GM21723 (cell line): ENCODE measurements at regions not wholly inside any gene's neighbourhood (a gene's known extent, or its start where the extent isn't known, plus 50 kb on each side); places are given as distances from the start of the nearest gene placed in this dataset.
"Not testable (repeated sequence)": the region's sequence is repeated elsewhere in the genome, so short reads cannot be mapped to it uniquely, and the experiment has no call there.

ENCODE experiments used
- ATAC-seq: cut with Tn5 transposase; IDR thresholded peaks from one replicate; pipeline ENCODE4 v1.9.1; 2021; ENCODE audit warnings: mild to moderate bottlenecking, moderate library complexity; ENCODE audit not compliant: unreplicated experiment

DNA sequence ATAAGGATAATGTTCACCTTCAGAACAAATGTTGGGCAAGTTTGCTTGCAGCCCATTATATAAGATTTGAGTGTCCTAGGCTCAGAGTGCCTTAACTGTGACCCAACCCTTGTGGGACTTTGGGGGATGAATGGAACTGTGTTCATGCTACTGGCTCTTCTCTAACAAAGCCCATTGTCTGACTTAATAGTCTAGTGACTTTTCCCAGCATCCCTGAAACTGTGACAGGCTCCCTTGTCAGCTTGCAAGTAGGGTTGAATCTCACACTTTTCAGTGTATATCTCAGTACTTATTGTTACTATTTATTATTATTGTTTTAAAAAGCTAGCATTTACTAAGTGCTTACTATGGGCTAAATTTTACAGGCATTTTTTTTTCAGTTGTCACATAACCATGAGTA, 1488.2 kb downstream of the KHDRBS2 start:
- ATAC-seq: not testable (repeated sequence)

DNA sequence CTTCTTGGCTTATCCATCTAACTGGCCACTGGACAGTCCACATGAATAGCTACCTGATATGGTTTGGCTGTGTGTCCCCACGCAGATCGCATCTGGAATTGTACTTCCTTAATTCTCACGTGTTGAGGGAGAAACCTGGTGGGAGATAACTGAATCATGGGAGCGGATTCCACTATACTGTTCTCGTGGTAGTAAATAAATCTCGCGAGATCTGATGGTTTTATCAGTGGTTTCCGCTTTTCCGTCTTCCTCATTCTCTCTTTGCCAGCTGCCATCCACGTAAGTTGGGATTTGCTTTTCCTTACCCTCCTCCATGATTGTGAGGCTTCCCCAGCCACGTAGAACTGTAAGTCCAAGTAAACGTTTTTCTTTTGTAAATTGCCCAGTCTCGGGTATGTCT, 1496.4 kb downstream of the KHDRBS2 start:
- ATAC-seq: not testable (repeated sequence)

DNA sequence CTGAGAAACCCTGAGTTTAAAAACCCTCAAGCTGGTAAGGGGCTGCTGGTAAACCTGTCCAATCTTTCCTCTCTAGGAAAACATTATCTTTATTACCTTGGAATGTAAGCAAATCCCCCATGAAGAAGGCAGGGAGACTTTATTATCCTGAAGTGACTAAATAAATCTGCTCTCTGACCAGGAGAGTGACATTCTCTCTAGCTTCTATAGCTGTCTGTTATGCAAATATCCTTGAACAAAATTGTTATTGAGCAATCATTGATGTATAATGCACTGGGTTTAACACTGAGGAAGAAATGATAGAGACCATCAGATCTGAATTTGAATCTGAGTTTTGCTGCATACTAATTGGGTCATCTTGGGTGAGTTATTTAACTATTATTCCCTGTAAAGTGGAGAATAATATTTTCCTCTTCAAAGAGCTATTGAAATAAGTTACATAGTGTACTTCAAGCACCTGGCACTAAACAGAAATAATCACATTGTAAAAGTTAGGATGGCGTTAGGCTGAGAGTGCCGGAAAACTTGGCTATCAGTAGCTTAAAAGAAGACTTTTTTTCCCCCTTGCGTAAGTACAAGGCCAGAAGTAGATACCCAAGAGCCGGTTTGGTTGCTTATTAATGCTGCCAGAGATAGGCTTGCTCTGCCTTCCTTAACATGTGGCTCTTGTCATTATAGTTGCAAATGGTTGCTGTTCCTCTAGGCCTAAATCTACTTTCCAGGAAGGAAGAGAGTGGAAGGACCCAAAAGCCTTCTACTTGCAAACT, 1503.1 kb downstream of the KHDRBS2 start:
- not testable (repeated sequence) for ATAC-seq

DNA sequence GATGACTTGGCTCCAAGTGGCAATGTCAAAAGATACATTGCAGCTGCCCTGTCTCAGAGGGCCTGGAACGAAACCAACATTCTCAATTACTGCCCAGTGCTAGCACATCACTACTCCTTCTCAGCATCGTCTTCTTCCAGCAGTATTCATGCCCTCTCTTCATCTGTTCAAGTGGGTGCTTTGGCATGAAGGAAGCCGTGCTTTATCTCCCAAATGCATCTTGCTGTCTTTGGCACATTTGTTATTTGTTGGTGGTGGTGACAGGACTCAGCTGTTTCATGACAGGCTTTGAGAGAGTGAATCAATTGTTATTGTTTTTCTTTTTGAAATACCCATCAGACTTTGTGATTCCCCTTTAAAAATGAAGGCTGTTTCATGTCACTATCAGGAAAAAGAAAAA, 1506.4 kb downstream of the KHDRBS2 start:
- not testable (repeated sequence) for ATAC-seq

DNA sequence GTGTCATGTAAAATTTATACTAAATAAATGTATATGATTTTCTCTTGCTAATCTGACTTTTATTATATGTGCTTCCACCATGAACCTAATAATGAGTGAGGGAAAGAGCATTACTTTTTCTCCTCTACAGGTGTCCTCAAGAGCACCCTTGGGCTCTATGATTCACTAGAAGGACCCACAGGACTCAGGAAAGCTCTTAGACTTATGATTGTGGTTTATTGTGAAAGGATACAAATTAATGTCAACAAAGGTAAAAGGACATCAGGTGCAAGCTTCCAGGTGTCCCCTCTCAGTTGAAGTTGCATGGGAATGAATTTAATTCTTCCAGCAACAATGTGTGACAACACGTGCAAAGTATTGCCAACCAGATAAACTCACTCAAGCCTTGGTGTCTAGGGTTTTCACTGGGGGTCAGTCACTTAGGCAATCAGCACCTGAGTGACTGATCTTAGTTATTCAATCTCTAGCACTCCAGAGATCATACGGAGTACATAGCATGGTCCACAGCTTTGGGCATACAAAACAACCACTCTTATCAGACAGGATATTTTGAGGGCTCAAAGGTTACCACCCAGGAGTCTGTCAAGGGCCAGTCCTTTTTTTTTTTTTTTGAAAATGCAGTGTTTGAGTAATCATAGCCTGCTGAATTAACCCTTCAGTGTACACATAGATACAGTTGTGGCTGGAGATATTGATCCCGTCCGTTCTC, 1518.1 kb downstream of the KHDRBS2 start:
- not testable (repeated sequence) for ATAC-seq

DNA sequence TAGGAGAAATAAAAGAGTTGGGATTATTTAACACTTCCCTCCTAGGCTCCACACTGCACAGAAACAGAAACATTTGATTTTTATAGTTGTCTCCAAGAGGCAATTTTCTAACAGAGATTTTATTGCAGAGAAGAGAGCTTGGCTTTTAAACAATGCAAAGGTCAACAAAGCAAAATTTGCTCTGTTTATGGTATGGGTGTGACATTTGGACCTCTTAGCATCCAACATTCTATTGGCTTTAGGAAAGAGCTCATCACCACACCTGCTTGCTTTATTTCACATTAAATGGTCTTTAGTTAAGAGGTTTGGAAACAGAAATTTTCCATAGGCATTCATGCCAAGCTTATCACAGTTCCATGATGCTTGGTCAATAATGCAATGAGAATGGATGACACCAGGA, 1520.7 kb downstream of the KHDRBS2 start:
- ATAC-seq: not testable (repeated sequence)

DNA sequence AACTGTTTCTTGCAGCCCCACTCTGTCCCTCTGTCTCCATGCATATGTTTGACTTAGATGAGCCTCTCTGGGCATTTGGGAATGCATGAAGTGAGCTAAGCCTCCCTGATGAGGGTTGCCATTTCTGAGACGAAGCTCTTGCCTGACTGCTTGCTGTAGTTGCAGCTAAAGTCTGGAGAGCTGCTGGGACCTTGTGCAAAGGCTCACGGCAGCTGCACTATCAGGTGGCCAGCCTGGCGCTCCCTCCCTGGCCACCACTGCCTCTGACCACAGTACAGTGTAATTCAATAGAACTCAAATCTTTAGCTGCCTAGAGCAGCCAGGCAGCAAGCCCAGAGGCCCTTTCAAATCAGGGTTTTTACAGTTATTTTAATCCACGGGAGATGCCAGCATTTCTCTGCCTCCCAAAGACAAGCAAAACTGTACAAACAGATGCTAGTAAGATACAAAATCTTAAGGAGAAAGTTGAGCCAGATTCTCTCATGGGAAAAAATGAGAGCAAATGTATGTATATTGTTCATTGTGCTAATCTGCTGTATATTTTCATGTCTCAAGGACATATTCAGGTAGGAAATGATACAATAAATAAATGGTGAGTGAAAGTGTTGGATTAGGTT, 1522.5 kb downstream of the KHDRBS2 start:
- not testable (repeated sequence) for ATAC-seq

DNA sequence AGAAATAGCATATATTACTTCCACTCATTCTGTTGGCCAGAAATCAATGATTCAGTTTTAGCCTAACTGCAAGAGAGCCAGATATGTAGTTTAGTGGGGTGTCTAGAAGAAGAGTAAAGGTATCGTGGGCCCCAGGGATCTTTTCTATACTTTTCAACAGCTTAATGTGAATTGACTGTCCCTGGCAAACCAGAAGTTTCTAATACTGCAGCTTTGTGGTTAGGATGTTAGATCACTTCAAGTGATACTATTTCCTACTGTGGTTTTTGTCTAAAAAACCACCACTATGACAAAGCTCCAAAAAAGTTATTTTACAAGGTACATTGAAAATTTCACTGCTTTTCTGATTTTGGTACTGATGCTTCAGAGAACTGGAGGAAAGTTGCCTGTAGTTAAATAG, 1525.1 kb downstream of the KHDRBS2 start:
- not testable (repeated sequence) for ATAC-seq

DNA sequence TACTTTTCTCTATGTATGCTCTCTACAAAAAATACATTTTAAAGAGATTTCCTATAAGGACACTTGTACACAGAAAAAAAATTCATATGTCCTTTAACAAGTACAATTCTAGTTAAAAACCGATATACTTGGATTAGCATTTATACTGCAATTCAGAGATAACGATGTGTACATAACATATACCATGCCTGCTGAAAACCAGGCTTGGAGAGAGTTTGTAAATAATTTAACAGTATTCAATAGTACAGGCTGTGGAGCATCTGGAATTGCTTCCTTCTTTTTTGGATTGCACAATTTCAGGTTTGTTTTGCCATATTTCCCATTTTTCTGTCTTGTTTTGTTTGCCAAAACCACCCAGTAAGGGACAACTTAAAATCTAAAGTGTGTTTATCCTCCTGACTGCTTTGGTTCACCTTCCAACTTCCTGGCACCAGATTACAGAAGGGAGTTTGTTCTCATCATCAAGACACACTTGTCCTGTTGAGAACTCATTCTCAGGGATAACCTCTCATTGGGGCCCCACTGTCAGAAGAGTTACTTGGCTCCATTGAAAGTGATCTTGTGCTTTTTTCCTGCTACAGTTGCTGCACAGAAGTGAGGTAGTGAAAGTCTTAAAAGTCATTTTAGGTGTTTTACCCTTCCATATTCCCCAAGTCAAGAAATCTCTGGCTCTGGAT, 1526.7 kb downstream of the KHDRBS2 start:
- ATAC-seq: not testable (repeated sequence)

DNA sequence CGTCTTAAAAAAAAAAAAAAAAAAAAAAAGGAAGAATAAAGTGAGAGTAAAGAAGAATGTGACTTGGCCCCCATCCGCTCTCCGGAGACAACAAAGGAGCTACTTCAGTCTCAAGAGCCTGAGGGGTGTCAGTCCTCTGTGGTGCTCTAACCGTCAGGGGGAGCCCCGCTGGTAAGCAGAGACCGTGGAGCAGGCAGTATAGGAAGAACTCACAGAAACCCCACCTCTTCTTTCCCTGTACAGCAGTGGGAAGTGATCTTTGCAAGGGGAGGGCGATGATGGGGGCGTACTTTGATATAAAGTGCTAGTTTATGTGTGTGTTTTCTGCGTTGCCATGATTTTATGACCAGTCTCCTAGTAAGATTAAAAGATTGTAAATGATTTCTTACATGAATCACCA, 1527.3 kb downstream of the KHDRBS2 start:
- not testable (repeated sequence) for ATAC-seq

DNA sequence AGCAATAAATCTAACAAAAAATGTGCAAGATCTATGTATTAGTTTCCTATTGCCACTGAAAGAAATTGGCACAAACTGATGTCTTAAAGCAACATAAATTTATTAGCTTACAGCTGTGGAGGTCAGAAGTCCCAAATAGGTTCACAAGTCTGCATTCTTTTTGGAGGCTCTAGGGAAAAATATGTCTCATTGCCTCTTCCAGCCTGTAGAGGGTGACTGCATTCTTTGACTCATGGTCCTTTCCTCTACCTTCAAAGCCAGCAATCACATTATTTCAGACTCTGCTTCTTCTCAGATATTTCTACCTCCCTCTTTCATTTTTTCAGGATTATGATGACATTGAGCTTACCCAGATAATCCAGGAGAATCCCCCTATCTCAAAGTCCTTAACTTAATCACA, 1531.1 kb downstream of the KHDRBS2 start:
- no peak for ATAC-seq

DNA sequence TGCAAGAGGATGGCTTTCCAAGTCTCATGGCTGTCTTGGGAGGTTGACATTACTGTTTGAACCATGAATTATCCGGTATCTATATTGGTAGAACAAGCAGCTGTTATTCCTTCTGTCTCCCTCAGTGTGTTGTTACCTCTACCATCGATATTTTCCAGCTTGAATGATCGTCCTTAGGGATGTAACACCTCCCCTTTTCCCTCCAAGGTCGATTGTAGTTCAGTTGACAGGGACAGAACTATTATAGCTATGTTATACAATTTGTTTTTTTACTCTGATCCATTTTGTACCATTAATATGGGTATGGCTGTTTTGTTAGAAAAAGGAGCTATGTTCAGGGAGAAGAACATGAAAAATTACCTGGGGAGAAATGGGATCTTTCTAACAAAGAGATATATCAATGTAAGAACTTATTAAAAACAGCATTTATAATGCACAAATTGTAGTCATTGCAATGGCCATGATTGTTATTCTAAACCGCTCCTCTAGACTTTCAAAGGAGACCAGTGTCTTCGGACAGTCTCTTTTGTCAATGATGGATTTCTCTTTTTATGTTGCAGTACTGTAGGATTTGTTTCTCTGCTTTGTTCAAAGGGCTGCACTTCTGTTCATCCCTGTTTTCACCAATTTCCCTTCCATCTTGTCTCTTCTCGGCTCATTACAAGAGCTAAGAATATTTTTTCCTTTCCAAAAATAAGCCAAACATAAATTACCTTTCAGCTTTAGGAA, 1535.5 kb downstream of the KHDRBS2 start:
- not testable (repeated sequence) for ATAC-seq

DNA sequence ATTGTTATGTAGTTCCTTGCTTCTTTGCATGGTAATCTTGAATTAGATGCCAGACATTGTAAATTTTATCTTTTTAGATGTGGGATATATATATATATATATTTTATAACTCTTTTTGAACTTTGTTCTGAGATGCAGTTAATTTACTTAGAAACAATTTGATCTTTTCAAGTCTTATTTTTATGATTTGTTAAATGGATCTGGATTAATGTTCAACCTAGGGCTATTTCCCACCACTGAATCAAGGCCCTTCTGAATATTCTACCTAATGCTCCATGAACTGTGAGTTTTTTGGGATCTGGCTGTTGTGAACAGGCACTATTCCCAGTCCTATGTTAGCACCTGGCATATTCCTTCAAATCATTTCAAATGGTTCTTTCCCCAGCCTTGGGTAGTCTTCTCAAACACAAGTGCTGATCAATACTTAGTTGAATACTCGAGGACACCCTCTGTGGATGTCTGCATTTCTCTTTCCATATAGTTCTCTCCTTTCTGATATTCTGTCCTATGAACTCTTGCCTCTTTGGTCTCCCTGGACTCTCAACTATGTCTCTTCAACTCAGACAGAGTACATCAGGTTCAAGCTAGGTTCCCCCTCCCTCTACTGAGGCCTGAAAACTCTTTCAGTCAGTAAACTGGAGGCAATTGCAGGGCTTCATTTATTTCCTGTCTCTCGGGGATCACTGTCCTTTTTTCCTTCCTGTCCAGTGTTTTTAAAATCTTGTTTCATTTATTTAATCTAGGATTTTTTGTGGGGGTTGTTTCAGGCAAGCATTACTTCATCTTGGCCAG, 1538.1 kb downstream of the KHDRBS2 start:
- not testable (repeated sequence) for ATAC-seq

DNA sequence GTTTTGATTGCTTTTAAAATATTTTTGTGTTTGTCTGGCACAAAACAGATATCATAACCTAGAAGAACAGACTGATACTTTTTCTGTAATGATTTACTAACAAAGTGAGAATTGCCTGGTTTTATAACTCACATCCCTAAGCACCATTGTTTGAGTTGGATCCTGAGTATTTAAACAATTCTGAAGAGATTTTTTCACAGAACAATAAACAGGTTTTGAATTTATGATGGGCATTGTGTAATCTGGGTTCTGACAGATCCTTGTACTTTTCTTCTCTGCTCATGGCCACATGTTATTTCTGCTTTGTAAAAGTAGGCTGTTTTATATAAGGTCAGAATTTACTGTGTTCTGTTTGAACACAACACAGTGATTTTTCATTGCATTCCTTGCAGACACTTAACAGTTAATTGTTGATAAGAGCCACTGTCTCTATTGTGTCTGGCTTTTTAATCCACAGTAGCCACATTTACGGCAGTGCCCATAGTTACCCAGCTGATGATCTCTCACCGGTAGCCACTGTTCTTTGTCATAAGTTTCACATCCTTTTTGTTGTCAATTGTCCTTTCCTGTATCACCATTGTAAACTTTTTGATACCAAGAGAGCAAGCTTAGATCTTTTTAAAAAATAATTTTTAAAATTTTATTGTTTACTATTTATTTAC, 1548.1 kb downstream of the KHDRBS2 start:
- ATAC-seq: peak; percentile 80

DNA sequence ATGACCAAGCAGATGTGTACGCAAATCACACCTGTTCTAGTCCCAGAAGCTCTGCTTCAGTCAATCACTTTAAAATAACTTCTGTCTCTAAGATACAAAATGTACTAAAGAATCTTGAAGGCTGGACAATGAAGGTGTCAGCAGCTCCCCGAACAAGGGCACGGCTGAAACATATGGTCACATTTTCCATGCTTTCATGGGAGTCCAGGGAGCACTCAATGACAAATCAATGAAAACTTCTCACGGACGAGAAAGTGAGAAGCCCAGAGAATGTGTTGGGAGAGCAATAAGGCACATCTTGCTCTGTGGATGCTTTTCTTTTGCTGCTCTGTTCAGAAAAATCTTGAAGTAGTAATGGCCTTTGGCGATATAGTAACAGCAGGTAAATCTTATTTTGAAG, 1548.7 kb downstream of the KHDRBS2 start:
- not testable (repeated sequence) for ATAC-seq

DNA sequence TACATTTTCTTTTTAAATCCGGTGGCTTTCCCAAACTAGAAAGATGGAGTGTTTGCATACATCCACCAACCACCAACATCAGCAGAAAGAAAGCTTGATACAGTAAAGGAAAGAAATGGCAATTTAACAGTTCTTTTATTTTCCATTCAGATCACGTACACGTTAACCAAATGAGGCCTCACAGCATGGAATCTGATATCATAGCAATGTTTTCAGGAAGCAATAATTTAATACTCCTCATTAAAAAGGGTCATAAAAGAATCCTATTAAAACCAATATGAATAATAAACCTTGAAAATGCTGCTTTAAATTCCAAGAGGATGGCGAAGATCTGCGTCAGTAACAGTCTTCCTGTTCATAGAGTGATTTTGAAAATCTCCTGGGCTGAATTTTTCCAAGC, 1562.1 kb downstream of the KHDRBS2 start:
- ATAC-seq: not testable (repeated sequence)

DNA sequence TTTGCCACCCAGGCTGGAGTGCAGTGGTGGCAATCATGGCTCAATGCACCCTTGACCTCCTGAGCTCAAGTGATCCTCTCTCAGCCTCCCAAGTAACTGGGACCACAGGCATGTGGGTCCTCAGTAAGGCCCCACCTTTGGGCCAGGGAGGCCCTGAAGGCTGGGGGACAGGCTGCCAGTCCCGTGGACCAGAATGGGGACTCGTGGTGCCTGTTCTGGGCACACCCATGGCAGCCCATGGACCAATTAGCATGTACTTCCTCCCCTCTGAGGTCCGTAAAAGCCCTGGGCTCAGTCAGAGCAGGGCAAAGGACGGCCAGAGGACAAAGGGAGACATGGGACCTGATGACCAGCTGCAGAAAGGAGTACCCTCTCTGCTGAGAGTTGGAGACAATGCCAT, 1590.8 kb downstream of the KHDRBS2 start:
- no peak for ATAC-seq

DNA sequence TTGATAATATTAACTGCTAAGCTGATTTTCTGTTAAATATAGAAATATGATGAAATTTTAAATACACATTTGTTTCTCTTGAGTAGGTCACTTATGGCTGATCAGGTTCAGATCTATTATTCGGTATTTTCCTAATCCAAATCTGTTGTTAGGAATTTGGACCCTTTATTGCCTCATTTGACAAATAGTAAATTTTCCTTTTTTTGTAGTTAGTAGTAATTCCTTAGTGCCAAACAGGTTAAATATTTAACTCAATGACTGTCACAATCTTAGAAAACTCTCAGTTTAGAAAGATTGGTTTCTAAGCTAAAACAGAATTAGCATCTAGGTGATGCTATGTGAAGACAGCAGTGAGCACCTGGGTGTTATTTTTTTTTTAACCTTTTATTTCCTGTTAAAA, 1598.9 kb downstream of the KHDRBS2 start:
- no peak for ATAC-seq

DNA sequence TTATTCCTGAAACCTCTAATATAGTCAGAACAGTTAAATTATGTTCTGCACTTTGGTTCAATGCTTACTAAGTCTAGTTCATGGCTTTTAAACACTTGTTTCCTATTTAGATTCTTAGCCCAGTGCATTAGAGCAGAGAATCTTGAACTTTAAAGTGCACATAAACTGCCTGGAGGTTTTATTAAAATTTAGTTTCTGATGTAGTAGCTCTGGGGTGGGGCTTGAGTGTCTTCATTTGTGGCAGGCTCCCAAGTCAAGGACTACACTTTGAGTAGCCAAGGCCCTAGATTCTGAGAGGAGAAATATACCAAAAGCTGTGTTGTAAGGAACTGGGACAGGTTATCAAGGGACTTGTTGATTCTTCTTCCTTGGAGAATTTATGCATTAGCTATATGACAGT, 1604.2 kb downstream of the KHDRBS2 start:
- no peak for ATAC-seq
